Small intestine (tissue), 7 donors: ENCODE measurements at regions not wholly inside any gene's neighbourhood (a gene's known extent, or its start where the extent isn't known, plus 50 kb on each side); places are given as distances from the start of the nearest gene placed in this dataset.
"Not testable (repeated sequence)": the region's sequence is repeated elsewhere in the genome, so short reads cannot be mapped to it uniquely, and the experiment has no call there.

ENCODE experiments used
- DNase-seq, 2 donors: peaks; one replicate each; pipeline versions ENCODE4 v3.0.0 to v3.0.0-alpha.2; 2013
- FAIRE-seq: peaks from 2 replicates; lab custom pipeline; 2012; peaks lifted over from hg19 to GRCh38; lab: Jason Lieb, UNC
- H3K27ac ChIP-seq, 3 donors: one replicate each; pipeline ENCODE4 v1.5.1; 2013; ENCODE audit warnings: low read length in 2 of 3, mild to moderate bottlenecking in 2 of 3, control low read depth in 1 of 3, inconsistent platforms in 1 of 3, low read depth in 1 of 3, moderate library complexity in 1 of 3
- H3K27me3 ChIP-seq, 3 donors: one replicate each; pipeline ENCODE4 v1.6.1; 2013; ENCODE audit warnings: low read length in 3 of 3, inconsistent platforms in 1 of 3; ENCODE audit not compliant: control insufficient read depth in 3 of 3, insufficient read depth in 3 of 3
- H3K36me3 ChIP-seq, 3 donors: one replicate each; pipeline ENCODE4 v1.6.1; 2013; ENCODE audit warnings: low read length in 3 of 3, inconsistent platforms in 1 of 3, low read depth in 1 of 3, mild to moderate bottlenecking in 1 of 3, moderate library complexity in 1 of 3; ENCODE audit not compliant: control insufficient read depth in 3 of 3, insufficient read depth in 2 of 3
- H3K4me1 ChIP-seq, 3 donors: one replicate each; pipeline ENCODE4 v1.6.1; 2013; ENCODE audit warnings: low read length in 2 of 3, inconsistent platforms in 1 of 3, low read depth in 1 of 3, mild to moderate bottlenecking in 1 of 3, moderate library complexity in 1 of 3; ENCODE audit not compliant: control insufficient read depth in 3 of 3, insufficient read depth in 2 of 3
- H3K4me3 ChIP-seq, 3 donors: one replicate each; pipeline ENCODE4 v1.5.1; 2013; ENCODE audit warnings: low read length in 3 of 3, control low read depth in 1 of 3, inconsistent platforms in 1 of 3, low read depth in 1 of 3, mild to moderate bottlenecking in 1 of 3, moderate library complexity in 1 of 3
- H3K9me3 ChIP-seq, 2 donors: one replicate each; pipeline ENCODE4 v1.6.1; 2013; ENCODE audit warnings: low read depth in 1 of 2, low read length in 1 of 2; ENCODE audit not compliant: control insufficient read depth in 2 of 2, insufficient read depth in 1 of 2
- WGBS, 3 donors: extraction: QIAGEN DNeasy Blood & Tissue Kit; methylation state at CpG; one replicate each; pipeline ENCODE4 v1.1.7; 2013; 5-methylcytosine and 5-hydroxymethylcytosine counted together
- donor health status: healthy with polysubstance abuse.
- donor health status: control.
- donor health status: control.
- donor health status: Bipolar disorder and iron deficiency.
- donor health status: healthy.

DNA sequence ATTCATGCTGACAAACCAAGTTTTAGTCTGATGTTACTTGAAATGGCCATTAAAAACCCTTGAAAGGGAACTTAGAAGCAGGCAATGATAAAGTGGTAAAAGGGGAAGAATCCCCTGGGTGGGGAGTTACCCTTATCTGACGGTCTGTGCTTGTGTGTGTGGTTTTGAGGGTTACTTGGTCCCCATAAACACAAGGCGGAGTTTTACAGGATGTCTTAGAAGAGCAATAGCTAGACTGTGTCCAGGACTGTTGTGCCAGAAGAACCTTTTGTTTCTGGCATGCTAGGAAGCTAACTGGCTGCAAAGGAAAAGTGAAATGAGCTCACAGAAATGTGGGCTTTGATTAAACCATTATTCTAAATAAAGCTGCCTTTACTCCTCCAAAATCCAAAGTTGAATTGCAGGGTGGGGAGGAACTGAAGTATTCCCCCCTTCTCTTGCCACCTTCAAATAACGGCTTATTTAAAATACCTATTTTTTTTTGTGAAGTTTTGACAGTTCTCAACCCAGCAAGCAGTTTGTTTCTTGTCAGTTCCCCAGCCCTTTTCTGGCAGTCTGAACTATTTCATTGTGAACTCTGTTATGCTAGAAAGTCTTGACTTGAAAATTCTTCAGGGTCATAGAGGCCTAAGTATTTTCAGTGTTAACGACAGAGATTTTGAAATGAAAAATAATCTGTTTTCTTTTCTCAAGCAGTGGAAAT lies 443.5 kb downstream of the OTOL1 start:
- Histone ChIP-seq H3K4me3 (no peak overlapping the region), H3K9me3 (peaks cover 0 to 2% of the 10 kb centered on the region in 2 donors), H3K27me3 (no peaks in the 10 kb centered on the region), H3K36me3 (no peaks in the 10 kb centered on the region), H3K27ac (no peak overlapping the region), H3K4me1 (no peaks in the 10 kb centered on the region)
- 32 to 59% (median 57%) methylated on average over 4 of the region's 4 CpGs for WGBS, 3 donors
- DNase-seq, result no peak
- FAIRE-seq, result no peak

DNA sequence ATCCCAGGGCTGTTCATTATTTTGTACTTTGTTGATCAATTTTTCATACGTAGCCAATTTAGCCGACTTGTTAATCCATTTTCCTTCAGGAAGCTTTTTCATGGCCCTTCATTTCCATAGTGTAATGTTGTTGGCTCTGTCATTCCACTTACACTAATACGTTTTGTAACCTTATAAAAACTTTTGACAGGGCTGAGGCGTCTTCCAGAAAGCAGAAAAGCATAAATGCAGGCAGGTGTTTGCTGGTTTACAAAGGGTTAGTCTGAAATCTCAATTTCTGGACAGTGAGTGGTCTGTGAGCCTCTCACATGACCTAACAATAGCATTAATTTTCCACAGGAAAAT lies 444.0 kb downstream of the OTOL1 start:
- 56 to 62% (median 60%) methylated on average over 4 of the region's 4 CpGs for WGBS, 3 donors
- peaks cover 0 to 2% of the 10 kb centered on the region in 2 donors for H3K9me3 ChIP-seq
- no peak overlapping the region for H3K27ac ChIP-seq
- H3K4me1 ChIP-seq, result no peaks in the 10 kb centered on the region
- H3K4me3 ChIP-seq, result no peak overlapping the region
- H3K36me3 ChIP-seq, result no peaks in the 10 kb centered on the region
- FAIRE-seq (no peak), DNase-seq (no peak)
- no peaks in the 10 kb centered on the region for H3K27me3 ChIP-seq

DNA sequence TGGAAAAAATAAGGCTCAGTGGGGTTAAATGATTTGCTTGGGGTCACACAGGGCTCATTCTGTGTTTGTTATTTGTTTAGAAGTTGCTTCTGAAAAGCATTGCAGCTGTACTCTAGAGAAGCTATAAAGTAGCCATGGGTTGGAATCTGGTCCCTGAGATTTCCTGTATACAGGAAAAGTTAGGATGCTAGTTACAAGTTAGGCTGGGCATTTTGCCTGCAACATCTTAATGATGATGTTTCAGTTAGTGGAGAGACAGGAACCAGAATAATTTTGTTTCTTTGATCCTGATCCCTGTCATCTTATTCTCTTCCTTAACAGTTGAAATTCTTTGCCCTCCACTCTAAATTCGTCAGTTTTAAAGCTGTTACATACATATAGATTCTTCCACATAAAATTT lies 445.3 kb downstream of the OTOL1 start:
- no peak for FAIRE-seq
- Histone ChIP-seq H3K4me3 (no peak overlapping the region), H3K4me1 (no peaks in the 10 kb centered on the region), H3K36me3 (no peaks in the 10 kb centered on the region), H3K27me3 (no peaks in the 10 kb centered on the region), H3K27ac (no peak overlapping the region), H3K9me3 (peaks cover 0 to 2% of the 10 kb centered on the region in 2 donors)
- 43 to 61% (median 45%) methylated on average over 1 of the region's 1 CpG for WGBS, 3 donors
- no peak for DNase-seq

DNA sequence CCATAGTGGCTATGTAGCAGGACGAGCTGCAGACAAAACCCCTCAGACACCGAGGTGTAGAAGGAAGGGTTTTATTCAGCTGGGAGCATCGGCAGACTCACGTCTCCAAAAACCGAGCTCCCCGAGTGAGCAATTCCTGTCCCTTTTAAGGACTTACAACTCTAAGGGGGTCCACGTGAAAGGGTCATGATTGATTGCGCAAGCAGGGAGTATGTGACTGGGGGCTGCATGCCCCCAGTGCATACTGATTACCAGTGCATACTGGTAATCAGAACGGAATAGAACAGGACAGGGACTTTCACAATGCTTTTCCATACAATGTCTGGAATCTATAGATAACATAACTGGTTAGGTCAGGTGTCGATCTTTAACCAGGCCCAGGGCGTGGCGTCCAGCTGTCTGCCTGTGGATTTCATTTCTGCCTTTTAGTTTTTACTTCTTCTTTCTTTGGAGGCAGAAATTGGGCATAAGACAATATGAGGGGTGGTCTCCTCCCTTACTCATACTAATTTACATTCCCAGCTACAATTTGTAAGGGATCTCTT lies 447.3 kb downstream of the OTOL1 start:
- 74 to 84% (median 76%) methylated on average over 12 of the region's 12 CpGs for WGBS, 3 donors
- not testable (repeated sequence) for H3K4me1 ChIP-seq, FAIRE-seq, H3K27me3 ChIP-seq, H3K36me3 ChIP-seq, H3K27ac ChIP-seq, H3K9me3 ChIP-seq, H3K4me3 ChIP-seq, DNase-seq

DNA sequence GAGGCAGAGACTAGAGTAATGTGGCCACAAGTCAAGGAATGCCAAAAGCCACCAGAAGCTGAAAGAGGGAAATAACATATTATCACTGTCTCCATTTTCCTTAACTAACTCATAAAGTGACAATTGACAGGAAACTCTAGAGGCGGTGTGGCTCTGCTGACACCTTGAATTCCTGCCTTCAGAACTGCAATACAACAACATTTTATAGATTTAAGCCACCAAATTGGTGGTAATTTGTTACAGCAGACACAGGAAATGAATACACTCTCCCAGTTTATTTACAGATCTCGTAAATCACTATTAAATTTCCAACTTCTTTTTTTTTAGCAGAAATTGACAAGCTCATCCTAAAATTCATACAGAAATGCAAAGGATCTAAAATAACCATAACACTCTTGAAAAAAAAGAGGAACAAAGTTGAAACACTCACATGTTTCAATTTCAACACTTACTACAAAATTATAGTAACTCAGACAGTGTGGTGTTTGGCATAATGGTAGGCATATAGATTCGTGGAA lies 449.9 kb downstream of the OTOL1 start:
- FAIRE-seq (no peak), DNase-seq (no peak)
- Histone ChIP-seq H3K4me3 (no peak overlapping the region), H3K9me3 (no peaks in the 10 kb centered on the region), H3K27ac (no peak overlapping the region), H3K36me3 (no peaks in the 10 kb centered on the region), H3K27me3 (no peaks in the 10 kb centered on the region), H3K4me1 (no peaks in the 10 kb centered on the region)
- WGBS, 3 donors, result 59 to 67% (median 65%) methylated on average over 3 of the region's 3 CpGs

DNA sequence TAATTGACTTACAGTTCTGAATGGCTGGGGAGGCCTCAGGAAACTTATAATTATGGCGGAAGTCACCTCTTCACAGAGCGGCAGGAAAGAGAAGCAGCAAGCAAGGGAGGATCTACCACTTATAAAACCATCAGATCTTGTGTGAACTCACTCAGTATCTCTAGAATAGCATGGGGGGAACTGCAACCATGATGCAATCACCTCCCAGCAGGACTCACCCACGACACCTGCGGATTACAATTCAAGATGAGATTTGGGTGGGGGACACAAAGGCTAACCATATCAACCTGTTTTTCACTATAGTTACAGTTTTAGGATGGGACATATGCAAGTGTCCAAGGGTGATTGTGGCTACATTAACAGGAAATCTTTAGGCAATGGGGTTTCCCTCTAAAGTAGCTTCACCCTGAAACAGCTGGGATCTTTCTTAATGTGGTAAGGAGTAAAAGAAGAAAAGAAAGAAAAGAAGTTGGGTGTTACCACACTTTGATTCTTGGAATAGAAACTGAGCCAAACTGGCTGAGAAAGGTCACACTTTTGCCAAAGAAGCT lies 453.8 kb downstream of the OTOL1 start:
- FAIRE-seq (no peak), DNase-seq (no peak)
- 86 to 89% (median 88%) methylated on average over 4 of the region's 4 CpGs for WGBS, 3 donors
- no peaks in the 10 kb centered on the region for H3K9me3 ChIP-seq
- no peaks in the 10 kb centered on the region for H3K27me3 ChIP-seq
- no peak overlapping the region for H3K4me3 ChIP-seq
- H3K36me3 ChIP-seq, result no peaks in the 10 kb centered on the region
- no peak overlapping the region for H3K27ac ChIP-seq
- H3K4me1 ChIP-seq, result no peaks in the 10 kb centered on the region

DNA sequence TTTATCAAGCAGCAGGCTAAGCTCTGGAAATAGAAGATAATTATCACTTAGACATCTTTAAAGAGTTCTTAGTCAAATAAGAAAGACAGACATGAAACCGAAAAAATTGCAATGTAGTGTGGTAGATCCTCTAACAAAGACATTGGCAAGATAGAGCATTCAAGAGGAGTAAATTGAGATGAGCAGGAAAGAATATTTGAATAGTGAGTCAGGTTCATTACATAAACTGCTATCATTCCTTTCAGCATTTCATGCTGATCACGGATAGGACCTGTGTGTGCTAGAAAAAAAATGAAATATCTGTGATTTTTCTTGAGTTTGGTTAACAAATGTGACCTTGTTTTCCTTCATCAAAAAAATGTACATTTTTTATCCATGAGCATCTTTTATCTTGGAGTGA lies 460.9 kb downstream of the OTOL1 start:
- DNase-seq (no peak), FAIRE-seq (no peak)
- H3K27ac ChIP-seq, result no peak overlapping the region
- H3K27me3 ChIP-seq, result no peaks in the 10 kb centered on the region
- H3K9me3 ChIP-seq, result no peaks in the 10 kb centered on the region
- no peaks in the 10 kb centered on the region for H3K36me3 ChIP-seq
- no peaks in the 10 kb centered on the region for H3K4me1 ChIP-seq
- no peak overlapping the region for H3K4me3 ChIP-seq
- 62 to 67% (median 65%) methylated on average over 2 of the region's 2 CpGs for WGBS, 3 donors

DNA sequence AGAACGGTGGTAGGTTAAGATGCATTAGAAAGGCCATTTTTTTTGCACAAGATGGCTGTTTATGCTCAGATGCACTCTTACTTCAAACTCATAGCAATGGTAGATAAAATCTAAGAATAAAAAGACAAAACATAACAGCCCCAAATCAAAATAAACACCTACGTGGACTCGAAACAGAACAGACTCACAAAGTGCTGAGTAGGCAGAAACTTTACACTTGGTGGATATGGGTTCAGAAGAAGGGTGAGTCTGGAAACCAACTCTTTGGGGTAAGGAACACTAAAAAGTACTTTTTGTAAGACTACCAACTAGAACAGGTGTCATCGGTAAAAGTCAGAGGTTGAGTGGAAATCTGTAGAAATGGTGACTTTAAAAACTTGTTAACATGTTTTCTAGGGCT lies 468.2 kb downstream of the OTOL1 start:
- Histone ChIP-seq H3K4me1 (no peaks in the 10 kb centered on the region), H3K27ac (no peak overlapping the region), H3K27me3 (no peaks in the 10 kb centered on the region), H3K4me3 (no peak overlapping the region), H3K9me3 (no peaks in the 10 kb centered on the region), H3K36me3 (no peaks in the 10 kb centered on the region)
- DNase-seq (no peak), FAIRE-seq (no peak)
- 88 to 90% (median 89%) methylated on average over 4 of the region's 4 CpGs for WGBS, 3 donors
